Endodermal cell (in vitro differentiated cells): ENCODE measurements at regions not wholly inside any gene's neighbourhood (a gene's known extent, or its start where the extent isn't known, plus 50 kb on each side); places are given as distances from the start of the nearest gene placed in this dataset.

Experiments
- DNase-seq: peaks from one replicate; pipeline ENCODE4 v3.0.0-alpha.2; 2017
- H3K27ac ChIP-seq: 2 replicates; pipeline ENCODE4 v1.5.1; 2013; ENCODE audit warnings: mild to moderate bottlenecking, low read depth, low read length, moderate library complexity
- H3K27me3 ChIP-seq: 2 replicates; pipeline ENCODE4 v1.6.1; 2013; ENCODE audit warnings: mild to moderate bottlenecking, low read length, moderate library complexity; ENCODE audit not compliant: insufficient read depth, control insufficient read depth, poor library complexity, severe bottlenecking
- H3K36me3 ChIP-seq: 2 replicates; pipeline ENCODE4 v1.7.0; 2013; ENCODE audit warnings: mild to moderate bottlenecking, low read length, moderate library complexity; ENCODE audit not compliant: control insufficient read depth, insufficient read depth
- H3K4me1 ChIP-seq: one replicate; pipeline ENCODE4 v1.7.0; 2013; ENCODE audit warnings: low read length; ENCODE audit not compliant: control insufficient read depth, insufficient read depth
- H3K4me3 ChIP-seq: 2 replicates; pipeline ENCODE4 v1.5.1; 2013; ENCODE audit warnings: mild to moderate bottlenecking, low read length, moderate library complexity
- H3K9ac ChIP-seq: 2 replicates; pipeline ENCODE4 v1.6.1; 2013; ENCODE audit warnings: mild to moderate bottlenecking, low read length, moderate library complexity; ENCODE audit not compliant: poor library complexity, severe bottlenecking; ENCODE audit errors: extremely low read depth
- H3K9me3 ChIP-seq: 2 replicates; pipeline ENCODE4 v1.6.1; 2013; ENCODE audit warnings: mild to moderate bottlenecking, low read length, moderate library complexity; ENCODE audit not compliant: control insufficient read depth
- H3K27ac Mint-ChIP-seq: 2 replicates; pipeline ENCODE4 v1.8.0; 2020; ENCODE audit warnings: mixed read lengths
- H3K27me3 Mint-ChIP-seq: 2 replicates; pipeline ENCODE4 v1.8.0; 2021; ENCODE audit warnings: mild to moderate bottlenecking, mixed read lengths; ENCODE audit not compliant: insufficient read depth
- H3K36me3 Mint-ChIP-seq: 2 replicates; pipeline ENCODE4 v1.8.0; 2020; ENCODE audit warnings: low read depth, mixed read lengths
- H3K4me1 Mint-ChIP-seq: 2 replicates; pipeline ENCODE4 v1.8.0; 2020; ENCODE audit warnings: mixed read lengths
- H3K4me3 Mint-ChIP-seq: 2 replicates; pipeline ENCODE4 v1.8.0; 2020; ENCODE audit warnings: mild to moderate bottlenecking, moderate library complexity, mixed read lengths
- H3K9me3 Mint-ChIP-seq: 2 replicates; pipeline ENCODE4 v1.8.0; 2020; ENCODE audit warnings: mild to moderate bottlenecking, mixed read lengths
- WGBS, 2 experiments: methylation state at CpG; one replicate each; pipeline versions ENCODE4 v1.1.5 to v1.1.7; 2013; ENCODE audit warnings: missing lambda C conversion rate in 2 of 2, mixed read lengths in 1 of 2; ENCODE audit not compliant: insufficient coverage in 1 of 2, insufficient read length in 1 of 2; 5-methylcytosine and 5-hydroxymethylcytosine counted together
- TF ChIP-seq, protein P1 (sequence below): fragments of 200-600 bp; sonication (generic); conservative IDR thresholded peaks from 2 replicates; pipeline ENCODE4 v1.5.0; 2021; ENCODE audit warnings: antibody characterized with exemption, mild to moderate bottlenecking

DNA sequence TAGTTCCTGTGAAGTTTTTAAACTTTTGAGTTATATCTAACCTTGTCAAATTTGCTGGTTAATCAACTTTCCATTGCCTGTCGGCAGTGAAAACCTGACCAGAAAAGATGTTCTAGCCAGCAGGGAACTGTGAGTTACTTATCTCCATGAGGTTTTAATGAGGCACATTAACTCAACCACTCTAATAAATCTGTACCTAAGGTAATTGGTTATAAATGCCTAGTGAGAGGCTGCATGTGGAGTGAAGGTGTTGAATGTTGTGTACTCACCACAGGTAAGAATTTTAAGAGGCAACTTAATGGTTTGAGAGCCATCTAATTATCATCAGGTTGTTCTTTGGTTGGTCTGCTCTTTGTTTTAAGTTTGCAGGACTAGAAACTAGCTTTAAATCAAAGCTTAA, 138.4 kb upstream of the LHX8 start:
- TF ChIP-seq, protein P1, sequence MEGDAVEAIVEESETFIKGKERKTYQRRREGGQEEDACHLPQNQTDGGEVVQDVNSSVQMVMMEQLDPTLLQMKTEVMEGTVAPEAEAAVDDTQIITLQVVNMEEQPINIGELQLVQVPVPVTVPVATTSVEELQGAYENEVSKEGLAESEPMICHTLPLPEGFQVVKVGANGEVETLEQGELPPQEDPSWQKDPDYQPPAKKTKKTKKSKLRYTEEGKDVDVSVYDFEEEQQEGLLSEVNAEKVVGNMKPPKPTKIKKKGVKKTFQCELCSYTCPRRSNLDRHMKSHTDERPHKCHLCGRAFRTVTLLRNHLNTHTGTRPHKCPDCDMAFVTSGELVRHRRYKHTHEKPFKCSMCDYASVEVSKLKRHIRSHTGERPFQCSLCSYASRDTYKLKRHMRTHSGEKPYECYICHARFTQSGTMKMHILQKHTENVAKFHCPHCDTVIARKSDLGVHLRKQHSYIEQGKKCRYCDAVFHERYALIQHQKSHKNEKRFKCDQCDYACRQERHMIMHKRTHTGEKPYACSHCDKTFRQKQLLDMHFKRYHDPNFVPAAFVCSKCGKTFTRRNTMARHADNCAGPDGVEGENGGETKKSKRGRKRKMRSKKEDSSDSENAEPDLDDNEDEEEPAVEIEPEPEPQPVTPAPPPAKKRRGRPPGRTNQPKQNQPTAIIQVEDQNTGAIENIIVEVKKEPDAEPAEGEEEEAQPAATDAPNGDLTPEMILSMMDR, result no peak
- Mint-ChIP-seq H3K4me1 (peaks cover 10% of the 10 kb centered on the region), H3K36me3 (no peaks in the 10 kb centered on the region), H3K4me3 (no peak overlapping the region), H3K27me3 (peaks cover 50% of the 10 kb centered on the region), H3K9me3 (peaks cover 2% of the 10 kb centered on the region), H3K27ac (no peak overlapping the region)
- H3K27me3 ChIP-seq, result peaks cover 45% of the 10 kb centered on the region
- H3K9me3 ChIP-seq, result no peaks in the 10 kb centered on the region
- no peak overlapping the region for H3K27ac ChIP-seq
- no peaks in the 10 kb centered on the region for H3K36me3 ChIP-seq
- no peak overlapping the region for H3K4me3 ChIP-seq
- no peak for DNase-seq
- H3K9ac ChIP-seq, result no peak overlapping the region
- H3K4me1 ChIP-seq, result no peaks in the 10 kb centered on the region
- 100% methylated on average over 1 of the region's 1 CpG; no CpG with 5 or more reads in 1 of the 2 experiments for WGBS, 2 experiments

DNA sequence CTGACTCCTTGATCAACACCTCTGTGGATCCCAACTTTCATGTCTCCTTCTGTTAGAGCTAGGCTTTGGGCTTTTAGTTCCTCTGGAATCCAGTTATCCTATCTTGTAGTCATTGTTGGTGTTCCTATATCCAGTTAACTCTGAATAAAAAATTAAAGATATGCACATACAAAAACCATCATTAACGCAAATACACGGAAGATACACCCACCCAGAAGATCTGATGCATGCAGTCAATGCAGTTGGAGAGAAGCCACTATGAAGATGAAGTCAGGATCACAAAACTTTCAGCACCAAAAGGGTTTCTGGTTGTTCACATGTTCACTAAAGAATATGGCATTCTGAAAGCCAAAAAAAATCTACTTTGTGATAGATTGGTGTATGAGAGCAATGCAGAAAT, 123.6 kb upstream of the LHX8 start:
- Histone ChIP-seq H3K27me3 (no peaks in the 10 kb centered on the region), H3K36me3 (no peaks in the 10 kb centered on the region), H3K27ac (no peak overlapping the region), H3K9ac (no peak overlapping the region), H3K9me3 (no peaks in the 10 kb centered on the region), H3K4me3 (no peak overlapping the region), H3K4me1 (no peaks in the 10 kb centered on the region)
- Mint-ChIP-seq H3K4me1 (no peaks in the 10 kb centered on the region), H3K27me3 (peaks cover 7% of the 10 kb centered on the region), H3K4me3 (no peak overlapping the region), H3K36me3 (no peaks in the 10 kb centered on the region), H3K9me3 (no peaks in the 10 kb centered on the region), H3K27ac (no peak overlapping the region)
- TF ChIP-seq, protein P1, result no peak
- WGBS, 2 experiments, result 92 to 94% methylated on average over 2 of the region's 2 CpGs
- no peak for DNase-seq

DNA sequence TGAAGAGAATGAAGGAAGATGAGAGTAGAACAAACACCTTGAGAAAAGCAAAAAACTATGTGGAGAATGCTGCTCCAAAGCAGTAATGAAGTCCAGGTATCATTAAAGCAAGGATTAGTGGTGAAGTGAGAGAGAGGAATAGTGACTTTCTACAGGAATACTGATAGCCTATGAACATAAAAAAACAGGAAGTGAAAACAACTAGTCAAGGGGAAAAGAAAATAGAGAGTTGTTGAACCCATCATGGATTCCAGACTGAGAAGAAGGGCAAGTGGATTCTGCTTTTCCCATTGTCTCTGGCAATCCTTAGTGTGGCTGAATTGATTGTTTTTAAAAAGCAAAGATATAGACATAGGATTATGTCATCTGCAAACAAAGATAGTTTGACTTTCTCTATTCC, 119.9 kb upstream of the LHX8 start:
- Mint-ChIP-seq H3K4me3 (no peak overlapping the region), H3K36me3 (no peaks in the 10 kb centered on the region), H3K9me3 (no peaks in the 10 kb centered on the region), H3K27me3 (no peaks in the 10 kb centered on the region), H3K27ac (no peak overlapping the region), H3K4me1 (no peaks in the 10 kb centered on the region)
- H3K4me3 ChIP-seq, result no peak overlapping the region
- H3K9ac ChIP-seq, result no peak overlapping the region
- no peaks in the 10 kb centered on the region for H3K4me1 ChIP-seq
- H3K36me3 ChIP-seq, result no peaks in the 10 kb centered on the region
- no peak for DNase-seq
- TF ChIP-seq, protein P1, result no peak
- H3K9me3 ChIP-seq, result no peaks in the 10 kb centered on the region
- no peak overlapping the region for H3K27ac ChIP-seq
- no peaks in the 10 kb centered on the region for H3K27me3 ChIP-seq
